Heart left ventricle (tissue), 13 donors: ENCODE measurements at regions not wholly inside any gene's neighbourhood (a gene's known extent, or its start where the extent isn't known, plus 50 kb on each side); places are given as distances from the start of the nearest gene placed in this dataset.

Experiments used
- POLR2A ChIP-seq, 2 donors: fragments of 450-650 bp; IDR thresholded peaks; one replicate each; pipeline ENCODE4 v1.6.1; 2017; ENCODE audit warnings: antibody characterized with exemption in 2 of 2, mild to moderate bottlenecking in 2 of 2, moderate library complexity in 2 of 2
- TF ChIP-seq, protein P1 (sequence below), 12 donors: fragments of 200-600 bp; sonication (generic) in 4 of 12; IDR thresholded peaks; one replicate each; pipeline versions ENCODE4 v1.5.0 to v1.8.0; 2018 to 2022; ENCODE audit warnings: antibody characterized with exemption in 12 of 12, mild to moderate bottlenecking in 5 of 12
- donor health status: ischemic (EF 13 %, LVEDD 7.1; RV severe dilation, severe dysfunction).
- donor health status: DM: no; HTN: yes; CAD: no.
- donor health status: DM: no; HTN: no; CAD: no.
- donor health status: ischemic (EF 25% LVEDD 6.9; RV normal size, moderate dysfunction).
- donor health status: ischemic (EF 25% LVEDD 5.7; RV mildly dilated, moderate dysfunction).
- donor health status: ischemic (EF 35%, LVEDD 5.7; RV mildly dilated, moderate dysfunction).
- donor health status: nonischemic (EF 11% LVEDD 7.7; RV severe dilation, severe dysfunction).
- donor health status: DM: yes; HTN: yes; CAD: no.
- donor health status: PGD.
- donor health status: ischemic (EF 29% LVEDD 5.4; RV normal size, mild dysfunction).
- donor health status: nonischemic (EF 23%, LVEDD 6.1; RV moderate dilation, normal function).

DNA sequence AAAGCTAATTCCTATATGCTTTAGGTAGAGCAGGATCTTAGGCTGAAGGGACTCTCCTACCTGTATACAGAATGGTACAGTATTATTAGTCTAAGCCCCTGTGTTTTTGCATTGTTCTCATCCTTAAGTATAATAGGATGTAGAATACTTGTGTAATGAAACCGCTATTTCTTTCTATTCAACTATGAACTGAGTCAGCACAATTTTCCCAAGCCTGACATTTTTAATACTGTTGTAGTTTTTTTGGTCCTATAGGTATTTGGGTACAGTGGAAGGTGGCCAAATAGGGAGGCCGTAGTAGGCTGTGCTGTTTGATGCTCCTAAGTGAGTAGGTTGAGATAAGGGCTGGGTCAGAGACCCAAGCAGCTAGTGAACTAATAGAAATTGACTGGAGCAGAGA, 205.1 kb downstream of the MACC1 start:
- TF ChIP-seq, protein P1, sequence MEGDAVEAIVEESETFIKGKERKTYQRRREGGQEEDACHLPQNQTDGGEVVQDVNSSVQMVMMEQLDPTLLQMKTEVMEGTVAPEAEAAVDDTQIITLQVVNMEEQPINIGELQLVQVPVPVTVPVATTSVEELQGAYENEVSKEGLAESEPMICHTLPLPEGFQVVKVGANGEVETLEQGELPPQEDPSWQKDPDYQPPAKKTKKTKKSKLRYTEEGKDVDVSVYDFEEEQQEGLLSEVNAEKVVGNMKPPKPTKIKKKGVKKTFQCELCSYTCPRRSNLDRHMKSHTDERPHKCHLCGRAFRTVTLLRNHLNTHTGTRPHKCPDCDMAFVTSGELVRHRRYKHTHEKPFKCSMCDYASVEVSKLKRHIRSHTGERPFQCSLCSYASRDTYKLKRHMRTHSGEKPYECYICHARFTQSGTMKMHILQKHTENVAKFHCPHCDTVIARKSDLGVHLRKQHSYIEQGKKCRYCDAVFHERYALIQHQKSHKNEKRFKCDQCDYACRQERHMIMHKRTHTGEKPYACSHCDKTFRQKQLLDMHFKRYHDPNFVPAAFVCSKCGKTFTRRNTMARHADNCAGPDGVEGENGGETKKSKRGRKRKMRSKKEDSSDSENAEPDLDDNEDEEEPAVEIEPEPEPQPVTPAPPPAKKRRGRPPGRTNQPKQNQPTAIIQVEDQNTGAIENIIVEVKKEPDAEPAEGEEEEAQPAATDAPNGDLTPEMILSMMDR (IDR thresholded peaks at IDR 0.05): no peak
- no peak for TF ChIP-seq POLR2A (IDR thresholded peaks at IDR 0.05)
